ENCODE measurements at regions not wholly inside any gene's neighbourhood (a gene's known extent, or its start where the extent isn't known, plus 50 kb on each side); places are given as distances from the start of the nearest gene placed in this dataset.
"Not testable (repeated sequence)": the region's sequence is repeated elsewhere in the genome, so short reads cannot be mapped to it uniquely, and the experiment has no call there.

DNA sequence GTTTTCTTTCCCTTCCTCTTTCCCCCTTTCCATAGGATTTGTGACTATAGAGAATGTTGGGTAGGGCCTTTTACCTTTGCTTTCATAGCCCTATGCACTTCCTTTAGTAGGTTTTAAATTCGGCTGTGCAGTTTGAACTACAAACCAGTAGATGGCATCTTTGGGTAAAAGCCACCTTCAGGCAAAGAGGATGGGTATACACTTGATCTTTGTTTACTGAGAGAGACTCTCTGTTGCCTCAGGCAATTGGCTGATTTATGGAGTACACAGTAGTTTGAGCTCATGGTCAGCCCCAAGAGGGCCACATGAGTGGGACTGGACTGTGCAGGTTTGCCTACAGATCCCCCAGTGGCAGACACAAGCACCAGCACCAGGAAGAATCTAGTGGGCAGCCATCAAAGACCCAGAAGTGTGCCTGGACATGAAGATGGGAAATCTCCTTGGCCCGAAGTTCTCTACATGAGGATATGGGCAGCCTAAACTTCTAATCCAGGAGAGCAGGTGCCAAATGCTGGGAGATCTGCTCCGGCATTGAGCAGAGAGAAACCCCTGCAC, 1304.3 kb upstream of the DDX18 start:
- peak; percentile 18 for DNase-seq (ENCODE audit: low read depth, low spot score)

DNA sequence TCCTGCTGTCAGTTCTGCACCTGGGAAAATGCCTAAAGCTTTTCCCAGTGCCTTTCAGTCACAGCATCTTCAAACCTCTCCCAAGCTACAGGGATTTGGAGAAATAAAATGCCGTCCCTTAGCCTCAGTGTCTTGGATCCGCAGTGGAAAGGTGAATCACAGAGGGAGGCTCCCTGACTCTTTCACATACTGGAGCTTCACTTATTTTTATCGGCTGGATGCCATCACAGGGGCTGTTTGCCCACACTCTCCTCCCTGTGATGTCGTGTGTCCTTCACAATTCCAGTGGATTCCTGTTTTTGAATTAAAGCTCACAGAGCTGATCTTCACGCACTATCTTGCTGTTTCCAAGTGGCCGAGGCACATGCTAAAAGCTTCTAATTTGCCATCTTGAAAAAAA, 1303.1 kb upstream of the DDX18 start:
- DNase-seq (ENCODE audit: low read depth, low spot score), result no peak

DNA sequence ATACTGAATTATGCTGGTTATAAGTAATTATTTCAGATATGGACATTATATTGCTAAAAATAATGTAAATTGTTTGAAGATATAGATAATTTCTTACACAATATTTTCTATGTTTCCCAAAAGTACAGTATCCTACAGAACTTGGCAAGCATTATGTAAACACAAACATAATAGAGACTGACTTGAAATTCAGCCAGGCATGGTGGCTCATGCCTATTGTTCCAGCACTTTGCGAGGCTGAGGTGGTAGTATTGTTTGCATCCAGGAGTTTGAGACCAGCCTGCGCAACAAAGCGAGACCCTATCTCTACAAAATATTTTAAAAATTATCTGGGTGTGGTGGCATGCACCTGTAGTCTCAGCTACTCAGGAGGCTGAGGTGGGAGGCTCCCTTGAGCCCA, 1300.5 kb upstream of the DDX18 start:
- no peak for DNase-seq (ENCODE audit: low read depth, low spot score)

DNA sequence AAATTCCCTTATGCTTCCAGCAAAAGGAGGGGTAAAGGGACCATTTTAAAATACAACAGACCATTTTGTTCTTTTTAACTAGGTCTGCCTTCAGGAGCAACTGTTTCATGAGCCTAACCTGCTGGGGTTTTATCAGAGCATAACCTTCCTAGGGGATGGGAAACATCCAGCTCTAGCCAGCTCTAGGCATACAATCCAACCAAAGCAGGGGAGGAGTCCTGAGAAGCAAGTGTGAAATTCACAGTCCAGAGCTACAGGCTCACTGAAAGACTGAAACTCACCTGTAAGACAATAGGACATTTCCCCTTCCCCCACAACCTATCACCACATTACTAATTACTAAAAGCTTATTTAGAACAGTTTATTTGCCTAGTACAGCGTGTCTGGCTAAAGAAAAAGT, 1296.6 kb upstream of the DDX18 start:
- no peak for DNase-seq (ENCODE audit: low read depth, low spot score)

DNA sequence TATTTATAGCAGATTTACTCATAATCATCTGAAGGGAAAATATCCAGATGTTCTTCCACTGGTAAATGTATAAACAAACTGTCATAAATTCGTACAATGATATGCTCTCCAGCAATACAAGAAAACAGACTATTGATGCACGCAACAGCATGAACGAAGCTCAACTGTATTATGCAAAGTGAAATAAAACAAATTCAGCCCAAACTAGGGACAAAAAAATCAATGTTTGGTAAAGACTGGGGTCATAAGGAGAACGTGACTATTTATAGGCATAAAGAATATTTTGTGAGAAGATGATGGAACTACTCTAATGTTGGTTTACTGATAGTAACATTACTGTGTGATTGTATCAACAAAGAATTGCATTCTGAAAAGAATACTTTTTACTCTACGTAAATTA, 1276.7 kb upstream of the DDX18 start:
- no peak for DNase-seq (ENCODE audit: low read depth, low spot score)

DNA sequence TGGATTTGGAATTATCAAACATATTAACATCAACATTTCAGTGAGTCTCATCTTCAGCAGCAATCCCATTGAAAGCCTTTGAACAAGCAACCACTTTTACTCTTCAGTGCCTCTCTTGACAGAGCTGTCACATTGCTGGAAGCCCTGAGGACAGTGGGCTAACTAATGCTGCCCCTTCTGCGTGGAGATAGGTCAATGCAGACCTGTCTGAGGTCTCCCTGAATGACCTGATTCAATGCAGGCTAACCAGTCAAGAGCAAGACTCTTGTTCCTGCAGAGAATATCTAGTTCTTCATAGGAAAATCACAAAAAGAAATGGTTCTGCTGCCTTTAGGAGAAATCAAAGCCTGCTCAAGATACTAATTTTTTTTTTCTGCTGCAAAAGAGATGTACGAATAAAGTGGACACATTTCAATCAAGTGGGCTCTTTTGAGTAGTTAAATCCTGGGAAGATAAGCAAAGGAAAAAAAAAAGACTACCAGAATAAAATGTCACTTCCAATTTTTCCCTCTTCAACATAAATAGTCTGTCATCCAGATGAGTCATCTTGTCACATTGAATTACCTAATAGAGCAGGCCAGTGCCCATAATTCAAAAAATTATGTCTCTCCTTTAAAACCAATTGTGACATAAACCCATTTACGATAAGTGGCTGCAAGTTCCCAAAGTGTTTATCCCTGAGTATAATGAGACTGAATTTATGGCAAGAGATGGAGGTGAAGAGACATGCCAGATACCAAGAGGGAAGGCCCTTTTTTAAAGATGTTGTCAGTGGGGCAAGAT, 1269.0 kb upstream of the DDX18 start:
- no peak for DNase-seq (ENCODE audit: low read depth, low spot score)

DNA sequence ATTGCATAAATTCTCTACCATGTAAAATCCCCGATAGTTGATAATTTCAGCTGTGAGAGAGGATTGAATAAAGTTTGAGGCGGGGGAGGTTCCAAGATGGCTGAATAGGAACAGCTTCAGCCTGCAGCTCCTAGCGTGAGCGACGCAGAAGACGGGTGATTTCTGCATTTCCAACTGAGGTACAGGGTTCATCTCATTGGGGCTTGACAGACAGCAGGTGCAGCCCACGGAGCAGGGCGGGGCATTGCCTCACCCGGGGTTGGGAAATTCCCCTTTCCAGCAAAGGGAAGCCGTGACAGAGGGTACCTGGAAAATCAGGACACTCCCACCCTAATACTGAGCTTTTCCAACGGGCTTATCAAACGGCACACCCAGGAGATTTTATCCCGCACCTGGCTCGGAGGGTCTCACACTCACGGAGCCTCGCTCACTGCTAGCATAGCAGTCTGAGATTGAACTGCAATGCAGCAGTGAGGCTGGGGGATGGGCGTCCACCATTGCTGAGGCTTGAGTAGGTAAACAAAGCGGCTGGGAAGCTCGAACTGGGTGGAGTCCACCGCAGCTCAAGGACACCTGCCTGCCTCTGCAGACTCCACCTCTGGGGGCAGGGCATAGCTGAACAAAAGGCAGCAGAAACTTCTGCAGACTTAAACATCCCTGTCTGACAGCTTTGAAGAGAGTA, 1261.6 kb upstream of the DDX18 start:
- not testable (repeated sequence) for DNase-seq (ENCODE audit: low read depth, low spot score)

DNA sequence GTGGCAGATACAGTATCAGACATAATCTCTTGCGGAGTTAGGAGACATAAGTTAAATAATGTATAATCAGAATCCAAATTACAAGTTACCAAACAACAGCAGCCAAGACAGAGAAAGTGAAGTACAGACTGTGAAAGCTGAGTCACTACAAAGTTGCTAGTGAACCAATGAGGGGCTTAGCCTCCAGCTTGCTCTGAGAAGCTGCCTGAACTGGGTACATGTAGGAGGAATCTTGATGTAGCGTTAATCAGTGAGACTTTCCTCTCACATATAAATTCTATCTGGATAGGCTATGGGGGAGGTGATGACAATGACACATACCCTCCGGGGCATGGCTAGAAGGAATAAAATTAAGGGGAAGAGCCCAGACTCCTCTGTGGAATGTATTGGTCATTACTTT, 1234.3 kb upstream of the DDX18 start:
- DNase-seq (ENCODE audit: low read depth, low spot score), result no peak

DNA sequence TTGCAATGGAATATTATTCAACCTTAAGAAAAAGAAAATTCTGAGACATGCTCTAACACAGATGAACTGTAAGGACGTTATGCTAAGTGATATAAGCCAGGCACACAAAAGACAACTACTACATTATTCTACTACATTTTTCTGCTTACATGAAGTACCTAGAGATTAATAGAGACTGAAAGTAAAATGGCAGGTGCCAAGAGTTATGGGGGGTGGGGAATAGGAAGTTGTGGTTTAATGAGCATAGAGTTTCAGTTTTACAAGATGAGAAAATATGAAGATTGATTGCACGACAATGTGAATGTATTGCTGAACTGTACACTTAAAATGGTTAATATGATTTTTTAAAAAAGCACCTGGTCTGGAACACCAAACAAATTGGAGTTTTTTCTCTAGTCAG, 1231.6 kb upstream of the DDX18 start:
- DNase-seq (ENCODE audit: low read depth, low spot score), result no peak

DNA sequence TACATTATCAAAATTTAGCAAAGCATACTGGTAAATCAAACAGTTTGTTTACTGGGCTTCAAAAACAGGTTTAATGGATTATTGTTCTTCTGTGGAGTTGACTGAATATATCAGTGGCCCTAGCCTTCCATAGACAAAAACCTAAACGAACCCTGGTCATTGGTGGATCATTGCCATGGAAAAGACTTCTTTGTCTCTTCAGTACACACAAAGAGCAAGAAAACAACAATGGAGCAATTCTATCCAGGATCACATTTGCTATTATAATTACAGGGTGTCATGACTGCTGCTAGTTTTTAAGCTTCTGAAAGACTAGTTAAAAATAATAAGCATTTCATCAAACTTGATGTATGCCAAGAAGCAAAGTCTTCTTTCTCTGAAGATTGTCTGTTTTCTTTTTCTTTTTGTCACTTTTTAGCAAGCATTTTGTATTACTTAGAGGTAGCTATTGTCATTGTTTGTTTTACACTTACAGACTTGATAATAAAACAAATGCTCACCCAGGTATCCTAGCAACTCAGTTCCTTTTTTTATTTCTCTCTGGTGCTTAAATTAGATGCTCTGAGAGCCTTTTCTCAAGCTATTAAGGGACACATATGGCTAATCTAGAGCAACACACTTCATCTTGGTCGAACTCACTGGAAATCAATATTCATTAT, 1228.7 kb upstream of the DDX18 start:
- no peak for DNase-seq (ENCODE audit: low read depth, low spot score)

DNA sequence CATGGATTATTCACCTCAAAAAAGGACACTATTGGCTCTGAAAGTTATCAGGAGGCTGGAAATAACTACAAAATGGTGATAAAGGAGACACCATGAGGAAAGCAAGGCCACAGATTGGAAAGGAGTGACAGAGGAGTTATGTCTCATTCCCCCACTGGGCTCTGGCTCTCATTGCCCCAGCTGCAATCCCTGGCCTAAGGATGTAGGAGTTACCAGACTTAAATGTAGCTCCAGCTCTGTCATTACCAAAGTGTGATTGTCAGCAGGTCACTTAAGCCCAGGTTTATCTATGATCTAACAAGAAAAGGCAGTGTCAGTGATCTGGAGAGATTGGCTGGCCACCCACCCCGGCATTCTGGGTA, 1228.2 kb upstream of the DDX18 start:
- no peak for DNase-seq (ENCODE audit: low read depth, low spot score)

All from astrocyte of the hippocampus (primary cell).